Panc1 (cell line): ENCODE measurements at regions not wholly inside any gene's neighbourhood (a gene's known extent, or its start where the extent isn't known, plus 50 kb on each side); places are given as distances from the start of the nearest gene placed in this dataset.

Source experiments
- POLR2AphosphoS5 ChIP-seq: IDR thresholded peaks from 2 replicates; pipeline ENCODE4 v1.6.1; 2012; ENCODE audit warnings: mild to moderate bottlenecking, low read depth, low read length, moderate library complexity
- TCF7L2 ChIP-seq: IDR thresholded peaks from 2 replicates; pipeline ENCODE4 v1.6.1; 2011; ENCODE audit warnings: mild to moderate bottlenecking, low read depth, low read length, inconsistent platforms
- TF ChIP-seq, protein P1 (sequence below): fragments of 450-650 bp; IDR thresholded peaks from 2 replicates; pipeline ENCODE4 v1.5.1; 2017; ENCODE audit warnings: mild to moderate bottlenecking
- TF ChIP-seq, protein P2 (sequence below), 2 experiments: IDR thresholded peaks; 2 replicates each; pipeline ENCODE4 v1.6.1; 2011 to 2012; ENCODE audit warnings: low read depth in 2 of 2, control low read depth in 1 of 2, low read length in 1 of 2, mild to moderate bottlenecking in 1 of 2, moderate library complexity in 1 of 2; ENCODE audit not compliant: insufficient read depth in 1 of 2

DNA sequence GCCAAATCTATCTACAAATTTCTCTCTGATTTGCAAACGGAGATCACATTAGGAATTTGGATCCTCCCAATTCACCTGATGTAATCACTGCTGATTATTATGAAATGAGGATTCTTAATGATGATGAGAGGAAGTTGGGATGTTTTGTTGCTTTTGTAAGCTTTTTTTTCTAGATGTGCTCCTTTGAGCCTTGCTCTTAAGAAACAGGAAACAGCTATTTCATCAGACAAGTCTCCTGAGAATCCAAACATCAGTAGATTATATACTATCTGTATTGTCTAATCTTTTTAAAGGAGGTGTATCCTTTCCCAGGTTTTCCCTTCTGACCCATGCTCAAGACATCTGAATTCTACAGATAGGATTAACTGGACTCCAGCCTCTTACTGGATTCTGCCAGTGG is 73.3 kb downstream of the KIF2B start:
- no peak for TF ChIP-seq POLR2AphosphoS5
- TF ChIP-seq, protein P1, sequence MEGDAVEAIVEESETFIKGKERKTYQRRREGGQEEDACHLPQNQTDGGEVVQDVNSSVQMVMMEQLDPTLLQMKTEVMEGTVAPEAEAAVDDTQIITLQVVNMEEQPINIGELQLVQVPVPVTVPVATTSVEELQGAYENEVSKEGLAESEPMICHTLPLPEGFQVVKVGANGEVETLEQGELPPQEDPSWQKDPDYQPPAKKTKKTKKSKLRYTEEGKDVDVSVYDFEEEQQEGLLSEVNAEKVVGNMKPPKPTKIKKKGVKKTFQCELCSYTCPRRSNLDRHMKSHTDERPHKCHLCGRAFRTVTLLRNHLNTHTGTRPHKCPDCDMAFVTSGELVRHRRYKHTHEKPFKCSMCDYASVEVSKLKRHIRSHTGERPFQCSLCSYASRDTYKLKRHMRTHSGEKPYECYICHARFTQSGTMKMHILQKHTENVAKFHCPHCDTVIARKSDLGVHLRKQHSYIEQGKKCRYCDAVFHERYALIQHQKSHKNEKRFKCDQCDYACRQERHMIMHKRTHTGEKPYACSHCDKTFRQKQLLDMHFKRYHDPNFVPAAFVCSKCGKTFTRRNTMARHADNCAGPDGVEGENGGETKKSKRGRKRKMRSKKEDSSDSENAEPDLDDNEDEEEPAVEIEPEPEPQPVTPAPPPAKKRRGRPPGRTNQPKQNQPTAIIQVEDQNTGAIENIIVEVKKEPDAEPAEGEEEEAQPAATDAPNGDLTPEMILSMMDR: no peak
- no peak for TF ChIP-seq TCF7L2
- TF ChIP-seq, protein P2, sequence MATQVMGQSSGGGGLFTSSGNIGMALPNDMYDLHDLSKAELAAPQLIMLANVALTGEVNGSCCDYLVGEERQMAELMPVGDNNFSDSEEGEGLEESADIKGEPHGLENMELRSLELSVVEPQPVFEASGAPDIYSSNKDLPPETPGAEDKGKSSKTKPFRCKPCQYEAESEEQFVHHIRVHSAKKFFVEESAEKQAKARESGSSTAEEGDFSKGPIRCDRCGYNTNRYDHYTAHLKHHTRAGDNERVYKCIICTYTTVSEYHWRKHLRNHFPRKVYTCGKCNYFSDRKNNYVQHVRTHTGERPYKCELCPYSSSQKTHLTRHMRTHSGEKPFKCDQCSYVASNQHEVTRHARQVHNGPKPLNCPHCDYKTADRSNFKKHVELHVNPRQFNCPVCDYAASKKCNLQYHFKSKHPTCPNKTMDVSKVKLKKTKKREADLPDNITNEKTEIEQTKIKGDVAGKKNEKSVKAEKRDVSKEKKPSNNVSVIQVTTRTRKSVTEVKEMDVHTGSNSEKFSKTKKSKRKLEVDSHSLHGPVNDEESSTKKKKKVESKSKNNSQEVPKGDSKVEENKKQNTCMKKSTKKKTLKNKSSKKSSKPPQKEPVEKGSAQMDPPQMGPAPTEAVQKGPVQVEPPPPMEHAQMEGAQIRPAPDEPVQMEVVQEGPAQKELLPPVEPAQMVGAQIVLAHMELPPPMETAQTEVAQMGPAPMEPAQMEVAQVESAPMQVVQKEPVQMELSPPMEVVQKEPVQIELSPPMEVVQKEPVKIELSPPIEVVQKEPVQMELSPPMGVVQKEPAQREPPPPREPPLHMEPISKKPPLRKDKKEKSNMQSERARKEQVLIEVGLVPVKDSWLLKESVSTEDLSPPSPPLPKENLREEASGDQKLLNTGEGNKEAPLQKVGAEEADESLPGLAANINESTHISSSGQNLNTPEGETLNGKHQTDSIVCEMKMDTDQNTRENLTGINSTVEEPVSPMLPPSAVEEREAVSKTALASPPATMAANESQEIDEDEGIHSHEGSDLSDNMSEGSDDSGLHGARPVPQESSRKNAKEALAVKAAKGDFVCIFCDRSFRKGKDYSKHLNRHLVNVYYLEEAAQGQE (IDR thresholded peaks at IDR 0.05; ENCODE audit: insufficient read depth in 1 of 2, low read depth in 2 of 2, low read length in 1 of 2): no peak
